Kidney (tissue), 13 donors: ENCODE measurements at regions not wholly inside any gene's neighbourhood (a gene's known extent, or its start where the extent isn't known, plus 50 kb on each side); places are given as distances from the start of the nearest gene placed in this dataset.

ENCODE experiments used
- DNase-seq, 5 donors: peaks; one replicate each; pipeline ENCODE4 v3.0.0-alpha.2; 2013 to 2020
- FAIRE-seq: peaks from 2 replicates; lab custom pipeline; 2012; peaks lifted over from hg19 to GRCh38; lab: Jason Lieb, UNC
- H3K27ac ChIP-seq, 2 donors: one replicate each; pipeline ENCODE4 v1.7.0; 2013; ENCODE audit warnings: low read depth in 2 of 2, low read length in 2 of 2, inconsistent platforms in 1 of 2
- H3K27me3 ChIP-seq: one replicate; pipeline ENCODE4 v1.7.1; 2013; ENCODE audit warnings: low read length, inconsistent platforms; ENCODE audit not compliant: control insufficient read depth, insufficient read depth
- H3K36me3 ChIP-seq, 3 donors: one replicate each; pipeline versions ENCODE4 v1.7.0 to v1.7.1; 2013; ENCODE audit warnings: low read length in 3 of 3, control low read depth in 1 of 3, inconsistent platforms in 1 of 3; ENCODE audit not compliant: insufficient read depth in 3 of 3, control insufficient read depth in 2 of 3
- H3K4me1 ChIP-seq, 3 donors: one replicate each; pipeline versions ENCODE4 v1.7.0 to v1.7.1; 2013; ENCODE audit warnings: low read length in 3 of 3, inconsistent platforms in 1 of 3, low read depth in 1 of 3; ENCODE audit not compliant: control insufficient read depth in 2 of 3, insufficient read depth in 2 of 3
- H3K4me3 ChIP-seq, 3 donors: one replicate each; pipeline versions ENCODE4 v1.7.0 to v1.8.1; 2013; ENCODE audit warnings: low read length in 3 of 3, control low read depth in 1 of 3, inconsistent platforms in 1 of 3
- H3K9ac ChIP-seq, 3 donors: one replicate each; pipeline versions ENCODE4 v1.7.0 to v1.7.1; 2013; ENCODE audit warnings: low read length in 3 of 3, control low read depth in 1 of 3, inconsistent platforms in 1 of 3
- H3K9me3 ChIP-seq, 3 donors: one replicate each; pipeline versions ENCODE4 v1.7.0 to v1.7.1; 2013; ENCODE audit warnings: low read length in 3 of 3, control low read depth in 1 of 3, inconsistent platforms in 1 of 3; ENCODE audit not compliant: control insufficient read depth in 2 of 3, insufficient read depth in 1 of 3
- intact Hi-C: fragments of 100-400 bp; cut with DNase I; formaldehyde crosslinking; loops from one replicate; pipeline ENCODE4 v1.11.1; 2022
- TF ChIP-seq, protein P1 (sequence below): IDR thresholded peaks from 3 replicates; pipeline ENCODE4 v1.5.1; 2012; ENCODE audit warnings: mild to moderate bottlenecking, moderate library complexity, borderline replicate concordance; ENCODE audit not compliant: insufficient read depth; ENCODE audit errors: extremely low read depth
- donor health status: control.
- donor health status: control.
- donor health status: control.
- donor health status: control.
- donor health status: control.
- donor health status: DM: yes; HTN: yes; CAD: no.
- donor health status: Normal renal cell carcinoma (clear cell type).

DNA sequence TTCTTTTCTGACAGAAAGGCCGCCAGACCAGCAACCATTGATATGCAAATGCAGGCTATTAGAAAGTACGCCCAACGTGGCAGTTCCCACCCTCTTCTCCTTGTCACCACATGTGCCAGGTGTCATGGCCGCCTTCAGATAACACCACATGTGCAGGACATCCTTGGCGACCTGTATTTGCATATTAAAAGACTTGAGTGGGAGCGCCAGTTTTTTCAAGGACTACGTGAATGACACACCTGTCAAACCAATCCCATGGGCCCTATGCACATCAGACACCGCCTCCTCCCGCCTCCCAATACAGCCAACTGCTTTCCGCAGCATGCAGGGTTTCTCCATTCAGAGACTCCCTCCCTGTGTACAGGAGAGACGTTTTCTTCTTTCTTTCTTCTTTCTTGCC lies 318.6 kb upstream of the FAR2 start:
- no peaks in the 10 kb centered on the region for H3K4me1 ChIP-seq
- H3K27me3 ChIP-seq = no peaks in the 10 kb centered on the region
- H3K9ac ChIP-seq = no peak overlapping the region
- peaks cover 0 to 4% (median 0%) of the 10 kb centered on the region in 3 donors for H3K9me3 ChIP-seq
- FAIRE-seq (no peak), DNase-seq (no peak)
- H3K4me3 ChIP-seq = no peak overlapping the region
- no peaks in the 10 kb centered on the region for H3K36me3 ChIP-seq
- H3K27ac ChIP-seq = no peak overlapping the region
- TF ChIP-seq, protein P1, sequence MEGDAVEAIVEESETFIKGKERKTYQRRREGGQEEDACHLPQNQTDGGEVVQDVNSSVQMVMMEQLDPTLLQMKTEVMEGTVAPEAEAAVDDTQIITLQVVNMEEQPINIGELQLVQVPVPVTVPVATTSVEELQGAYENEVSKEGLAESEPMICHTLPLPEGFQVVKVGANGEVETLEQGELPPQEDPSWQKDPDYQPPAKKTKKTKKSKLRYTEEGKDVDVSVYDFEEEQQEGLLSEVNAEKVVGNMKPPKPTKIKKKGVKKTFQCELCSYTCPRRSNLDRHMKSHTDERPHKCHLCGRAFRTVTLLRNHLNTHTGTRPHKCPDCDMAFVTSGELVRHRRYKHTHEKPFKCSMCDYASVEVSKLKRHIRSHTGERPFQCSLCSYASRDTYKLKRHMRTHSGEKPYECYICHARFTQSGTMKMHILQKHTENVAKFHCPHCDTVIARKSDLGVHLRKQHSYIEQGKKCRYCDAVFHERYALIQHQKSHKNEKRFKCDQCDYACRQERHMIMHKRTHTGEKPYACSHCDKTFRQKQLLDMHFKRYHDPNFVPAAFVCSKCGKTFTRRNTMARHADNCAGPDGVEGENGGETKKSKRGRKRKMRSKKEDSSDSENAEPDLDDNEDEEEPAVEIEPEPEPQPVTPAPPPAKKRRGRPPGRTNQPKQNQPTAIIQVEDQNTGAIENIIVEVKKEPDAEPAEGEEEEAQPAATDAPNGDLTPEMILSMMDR = no peak
- intact Hi-C loops = no loop called here

DNA sequence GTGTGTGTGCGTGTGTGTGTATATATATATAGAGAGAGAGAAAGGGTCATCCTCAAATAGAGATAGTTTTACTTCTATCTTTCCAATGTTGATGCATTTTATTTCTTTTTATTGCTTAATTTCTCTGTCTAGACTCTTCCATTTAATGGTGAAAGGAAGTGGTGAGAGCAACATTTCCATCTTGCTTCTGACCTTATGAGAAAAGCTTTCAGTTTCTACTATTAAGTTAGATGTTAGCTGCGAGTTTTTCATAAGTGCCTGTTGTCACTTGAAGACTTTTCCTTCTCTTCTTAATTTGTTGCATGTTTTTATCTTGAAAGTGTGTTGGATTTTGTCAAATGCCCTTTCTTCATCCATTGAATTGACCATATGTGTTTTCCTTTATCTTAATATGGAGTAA lies 304.4 kb upstream of the FAR2 start:
- Histone ChIP-seq H3K9ac (no peak overlapping the region), H3K27me3 (no peaks in the 10 kb centered on the region), H3K36me3 (no peaks in the 10 kb centered on the region), H3K9me3 (no peaks in the 10 kb centered on the region), H3K4me1 (no peaks in the 10 kb centered on the region), H3K27ac (no peak overlapping the region), H3K4me3 (no peak overlapping the region)
- TF ChIP-seq, protein P1 = no peak
- intact Hi-C loops = no loop called here
- FAIRE-seq = no peak
- no peak for DNase-seq

DNA sequence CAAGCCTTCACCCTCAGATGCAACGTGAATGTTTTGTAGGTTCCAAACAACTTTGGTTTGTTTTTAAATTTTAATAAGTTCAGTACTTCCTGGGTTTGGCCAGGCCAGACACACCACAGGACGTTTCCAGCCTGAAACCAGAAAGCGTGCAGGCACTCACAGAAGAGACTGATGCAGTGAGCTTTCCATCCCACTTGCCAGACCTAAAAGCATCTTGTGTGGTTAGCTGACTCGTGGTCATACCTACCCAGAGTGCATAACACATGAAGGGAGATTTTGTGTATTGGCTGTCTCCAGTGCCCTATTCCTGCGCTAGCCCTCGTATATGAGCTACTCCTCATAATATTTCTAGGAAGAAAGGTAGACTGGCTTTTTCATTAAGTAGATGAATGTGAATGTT lies 297.3 kb upstream of the FAR2 start:
- intact Hi-C loops = no loop called here
- TF ChIP-seq, protein P1 = no peak
- DNase-seq (no peak), FAIRE-seq (no peak)
- no peak overlapping the region for H3K4me3 ChIP-seq
- no peaks in the 10 kb centered on the region for H3K4me1 ChIP-seq
- H3K36me3 ChIP-seq = no peaks in the 10 kb centered on the region
- H3K27me3 ChIP-seq = no peaks in the 10 kb centered on the region
- no peak overlapping the region for H3K9ac ChIP-seq
- no peak overlapping the region for H3K27ac ChIP-seq
- no peaks in the 10 kb centered on the region for H3K9me3 ChIP-seq

DNA sequence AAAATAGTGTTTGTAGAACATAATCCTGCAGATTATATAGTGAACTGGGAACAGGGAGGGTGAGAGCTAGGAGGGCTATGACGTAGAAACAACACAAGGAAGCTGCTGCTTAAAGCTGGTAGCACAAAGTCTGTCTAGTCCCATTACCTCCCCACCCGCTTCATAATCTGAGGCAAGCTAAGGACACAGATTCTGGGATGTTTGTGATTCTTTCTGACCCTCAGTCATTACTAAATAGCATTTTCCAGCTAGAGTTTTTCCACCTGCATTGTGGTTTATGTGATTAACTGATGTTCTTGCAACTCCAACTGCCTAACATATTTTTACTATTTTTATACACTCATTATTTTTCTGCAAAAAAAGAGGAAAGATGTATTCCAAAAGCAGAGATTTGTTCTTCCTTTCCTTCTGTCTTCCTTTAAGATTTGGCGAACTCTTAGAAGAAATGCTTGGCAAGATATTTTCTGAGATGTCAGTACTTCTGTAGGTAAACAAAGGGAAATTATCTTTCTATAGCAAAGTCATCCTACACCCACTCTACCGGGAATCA lies 293.2 kb upstream of the FAR2 start:
- no peaks in the 10 kb centered on the region for H3K36me3 ChIP-seq
- H3K9ac ChIP-seq = no peak overlapping the region
- TF ChIP-seq, protein P1 = no peak
- intact Hi-C loops = no loop called here
- H3K27ac ChIP-seq = no peak overlapping the region
- H3K4me3 ChIP-seq = no peak overlapping the region
- H3K4me1 ChIP-seq = no peaks in the 10 kb centered on the region
- DNase-seq (no peak), FAIRE-seq (no peak)
- no peaks in the 10 kb centered on the region for H3K27me3 ChIP-seq
- H3K9me3 ChIP-seq = no peaks in the 10 kb centered on the region
